ENCODE measurements at regions not wholly inside any gene's neighbourhood (a gene's known extent, or its start where the extent isn't known, plus 50 kb on each side); places are given as distances from the start of the nearest gene placed in this dataset.
"Not testable (repeated sequence)": the region's sequence is repeated elsewhere in the genome, so short reads cannot be mapped to it uniquely, and the experiment has no call there.

DNA sequence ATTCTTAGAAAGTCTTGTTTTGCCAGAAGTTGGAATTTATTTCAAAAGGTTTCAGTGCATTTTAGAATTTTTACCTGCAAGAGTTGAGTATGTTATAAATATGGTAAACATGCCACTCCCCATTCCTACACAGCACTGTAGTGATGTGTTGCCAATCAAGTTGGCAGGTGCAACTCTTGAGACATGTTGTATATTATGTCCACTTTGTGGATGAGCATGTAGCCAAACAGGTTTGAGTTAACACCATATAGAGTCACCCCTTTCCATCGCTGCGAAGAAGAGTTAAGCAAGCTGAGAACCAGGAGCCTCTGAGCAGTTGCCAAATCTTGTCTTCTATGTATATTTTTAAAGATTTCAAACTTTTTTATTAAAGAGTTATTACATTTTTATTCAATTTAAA lies 359.8 kb downstream of the LMO7 start:
- no peak overlapping the region for H3K4me3 Mint-ChIP-seq
- DNase-seq (ENCODE audit: low spot score in 2 of 2), result no peak
- ATAC-seq (ENCODE audit: low read depth), result no peak
- H3K27me3 Mint-ChIP-seq, result no peaks in the 10 kb centered on the region
- H3K36me3 Mint-ChIP-seq, result no peaks in the 10 kb centered on the region
- H3K4me1 Mint-ChIP-seq, result no peaks in the 10 kb centered on the region
- H3K9me3 Mint-ChIP-seq, result no peaks in the 10 kb centered on the region
- no peak overlapping the region for H3K27ac Mint-ChIP-seq

DNA sequence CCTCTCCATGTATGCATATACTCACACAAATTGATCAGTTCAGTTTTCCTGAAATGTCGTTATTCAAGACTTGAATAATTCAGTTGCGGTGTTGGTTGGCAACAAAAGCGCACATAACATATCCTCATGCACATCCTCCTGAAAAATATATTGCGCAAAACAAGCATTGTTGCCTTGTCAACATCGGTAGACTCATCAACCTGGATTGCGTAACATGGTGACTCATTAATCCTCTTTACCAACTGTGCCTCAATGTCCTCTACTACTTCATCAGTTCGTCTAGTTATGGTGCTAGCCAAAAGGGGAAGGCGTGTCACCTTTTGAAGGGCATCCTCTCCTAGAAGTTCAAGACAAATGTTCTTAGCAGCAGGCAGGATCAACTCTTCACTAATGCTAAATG lies 357.7 kb downstream of the LMO7 start:
- Mint-ChIP-seq H3K27ac (no peak overlapping the region), H3K9me3 (peaks cover 9% of the 10 kb centered on the region), H3K27me3 (no peaks in the 10 kb centered on the region), H3K4me3 (no peak overlapping the region), H3K4me1 (no peaks in the 10 kb centered on the region), H3K36me3 (no peaks in the 10 kb centered on the region)
- DNase-seq (ENCODE audit: low spot score in 2 of 2), result no peak
- no peak for ATAC-seq (ENCODE audit: low read depth)

DNA sequence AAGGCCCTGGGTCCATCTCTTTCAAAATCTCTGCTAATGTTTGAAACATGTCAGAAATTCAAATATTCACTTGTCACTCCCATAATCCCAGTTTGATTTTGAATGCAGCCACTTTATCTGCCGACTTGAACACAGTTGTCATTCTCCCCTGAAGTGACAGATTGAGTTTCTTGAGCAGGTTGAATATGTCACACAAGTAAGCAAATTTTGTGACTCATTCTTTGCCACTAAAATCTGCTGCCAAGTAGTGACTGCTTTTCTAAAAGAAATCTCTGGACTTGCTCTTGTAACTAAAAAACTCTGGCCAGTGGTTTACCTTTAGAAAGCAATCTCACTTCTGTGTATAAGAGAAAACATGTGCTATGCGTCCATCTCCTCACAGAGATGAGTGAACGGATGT lies 357.1 kb downstream of the LMO7 start:
- Mint-ChIP-seq H3K4me3 (no peak overlapping the region), H3K4me1 (no peaks in the 10 kb centered on the region), H3K27ac (no peak overlapping the region), H3K9me3 (peaks cover 9% of the 10 kb centered on the region), H3K36me3 (no peaks in the 10 kb centered on the region), H3K27me3 (no peaks in the 10 kb centered on the region)
- ATAC-seq (ENCODE audit: low read depth) (no peak), DNase-seq (ENCODE audit: low spot score in 2 of 2) (no peak)

DNA sequence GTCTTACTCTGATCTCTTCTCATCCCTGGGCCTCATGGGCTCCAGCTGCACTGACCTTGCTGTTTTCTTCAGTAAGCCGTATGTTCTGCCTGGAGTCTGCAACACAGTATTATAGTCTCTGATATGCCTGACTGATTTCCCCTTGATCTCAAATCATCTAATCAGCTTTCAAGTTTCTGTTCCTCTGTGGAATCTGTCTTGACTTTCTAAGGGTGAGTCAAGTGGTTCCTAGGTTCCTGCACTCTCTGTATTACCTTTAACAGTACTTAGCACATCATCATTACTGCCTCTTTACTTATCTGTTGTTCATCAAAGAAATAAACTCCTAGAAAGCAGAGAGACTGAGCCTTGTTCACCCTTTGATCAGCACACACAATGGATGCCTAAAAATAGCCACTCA lies 350.7 kb downstream of the LMO7 start:
- ATAC-seq (ENCODE audit: low read depth) (peak; percentile 83), DNase-seq (ENCODE audit: low spot score in 2 of 2) (no peak)
- H3K27ac Mint-ChIP-seq, result no peak overlapping the region
- no peaks in the 10 kb centered on the region for H3K36me3 Mint-ChIP-seq
- no peak overlapping the region for H3K4me3 Mint-ChIP-seq
- peaks cover 4% of the 10 kb centered on the region for H3K4me1 Mint-ChIP-seq
- H3K9me3 Mint-ChIP-seq, result peaks cover 9% of the 10 kb centered on the region
- no peaks in the 10 kb centered on the region for H3K27me3 Mint-ChIP-seq

DNA sequence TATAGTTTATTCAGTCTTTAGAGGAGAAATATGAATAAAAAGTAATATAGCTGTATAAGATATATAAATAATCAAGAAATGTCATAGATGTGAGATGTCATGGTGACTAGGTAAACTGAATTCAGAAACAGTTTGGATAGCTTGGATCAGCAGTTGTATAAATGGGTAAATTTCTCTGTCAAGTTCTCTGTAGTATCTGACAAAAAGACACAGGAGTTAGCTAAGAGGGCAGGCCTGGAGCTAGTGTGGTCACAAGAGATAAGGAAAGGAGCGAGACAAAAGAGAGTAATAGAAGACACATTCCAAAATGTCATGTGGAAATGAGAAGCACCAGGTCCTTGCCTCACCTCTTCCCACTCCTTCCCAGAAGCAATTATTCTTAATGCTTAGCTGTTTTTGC lies 349.0 kb downstream of the LMO7 start:
- peaks cover 7% of the 10 kb centered on the region for H3K9me3 Mint-ChIP-seq
- H3K27ac Mint-ChIP-seq, result no peak overlapping the region
- no peak for DNase-seq (ENCODE audit: low spot score in 2 of 2)
- no peaks in the 10 kb centered on the region for H3K27me3 Mint-ChIP-seq
- no peaks in the 10 kb centered on the region for H3K36me3 Mint-ChIP-seq
- H3K4me1 Mint-ChIP-seq, result peaks cover 4% of the 10 kb centered on the region
- H3K4me3 Mint-ChIP-seq, result no peak overlapping the region
- no peak for ATAC-seq (ENCODE audit: low read depth)

DNA sequence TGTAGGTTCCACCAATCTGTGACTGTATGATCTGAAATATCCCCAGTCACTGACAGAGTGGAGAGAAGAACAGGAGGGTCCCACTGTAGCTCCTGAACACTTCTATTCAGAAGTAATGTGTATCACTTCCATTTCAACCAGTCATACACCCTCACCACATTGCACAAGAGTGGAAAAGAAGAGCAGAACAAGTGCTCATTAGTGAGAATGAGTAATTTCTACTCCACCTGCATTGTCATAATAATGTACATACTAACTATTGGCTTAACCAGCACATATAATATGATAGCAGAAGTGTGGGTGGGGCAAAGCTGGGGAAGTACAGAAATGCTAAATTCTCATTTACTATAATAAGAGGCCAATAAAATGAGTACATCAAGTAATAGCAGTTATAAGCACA lies 342.7 kb downstream of the LMO7 start:
- Mint-ChIP-seq H3K9me3 (no peaks in the 10 kb centered on the region), H3K27me3 (no peaks in the 10 kb centered on the region), H3K27ac (no peak overlapping the region), H3K4me3 (no peak overlapping the region), H3K4me1 (no peaks in the 10 kb centered on the region), H3K36me3 (no peaks in the 10 kb centered on the region)
- DNase-seq (ENCODE audit: low spot score in 2 of 2) (no peak), ATAC-seq (ENCODE audit: low read depth) (no peak)

DNA sequence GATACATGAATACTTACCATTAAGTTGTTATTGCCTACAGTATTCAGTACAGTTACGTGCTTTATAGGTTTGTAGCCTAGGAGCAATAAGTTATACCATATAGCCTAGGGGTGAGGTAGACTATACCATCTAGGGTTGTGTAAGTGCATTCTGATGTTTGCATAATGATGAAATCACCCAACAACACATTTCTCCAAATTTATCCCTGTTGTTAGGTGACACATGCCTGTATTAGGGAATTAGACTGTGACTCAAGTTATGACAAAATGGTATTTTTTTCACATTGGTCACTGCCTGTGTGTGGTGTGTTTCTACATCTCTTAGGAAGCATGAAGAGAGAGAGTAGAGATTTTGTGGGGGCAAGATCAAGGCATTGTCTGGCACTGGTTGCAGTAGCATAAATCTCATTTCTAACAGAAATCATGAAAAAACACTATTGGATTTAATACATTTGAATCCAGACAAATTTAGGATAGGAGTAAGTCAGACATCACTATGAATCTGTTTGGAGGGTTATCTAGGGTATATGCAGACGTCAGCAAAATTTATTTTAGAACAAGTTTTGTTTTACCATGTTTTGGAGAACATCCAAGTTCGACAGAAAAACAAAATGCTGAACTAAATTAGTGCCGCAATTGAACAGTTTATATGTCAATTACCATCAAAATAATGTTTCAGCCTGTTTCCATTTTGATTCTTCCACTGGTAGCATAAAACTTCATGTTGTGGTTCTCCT lies 332.1 kb downstream of the LMO7 start:
- no peak for ATAC-seq (ENCODE audit: low read depth)
- H3K27ac Mint-ChIP-seq, result no peak overlapping the region
- H3K4me1 Mint-ChIP-seq, result no peaks in the 10 kb centered on the region
- H3K9me3 Mint-ChIP-seq, result no peaks in the 10 kb centered on the region
- no peak overlapping the region for H3K4me3 Mint-ChIP-seq
- H3K36me3 Mint-ChIP-seq, result no peaks in the 10 kb centered on the region
- DNase-seq (ENCODE audit: low spot score in 2 of 2), result no peak
- H3K27me3 Mint-ChIP-seq, result peaks cover 5% of the 10 kb centered on the region

DNA sequence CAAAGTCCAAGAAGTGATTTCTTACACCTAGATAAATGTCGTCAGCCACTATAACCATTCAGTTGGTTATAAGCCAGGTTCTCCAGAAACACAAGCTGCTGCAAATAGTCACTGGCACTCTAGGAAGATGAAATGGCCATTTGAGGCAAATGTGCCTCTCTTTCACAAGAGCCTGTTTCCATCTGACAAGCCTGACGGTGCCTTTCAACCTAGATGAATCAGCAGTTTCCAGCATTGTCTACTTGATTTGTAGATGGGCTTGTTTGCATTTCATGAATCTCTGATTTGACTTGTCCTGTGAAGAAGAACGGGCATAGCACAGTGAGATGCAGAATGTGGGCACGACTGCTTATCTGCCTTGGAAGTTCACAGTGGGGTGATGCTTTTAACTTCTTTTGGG lies 327.2 kb downstream of the LMO7 start:
- no peak overlapping the region for H3K27ac Mint-ChIP-seq
- ATAC-seq (ENCODE audit: low read depth), result no peak

DNA sequence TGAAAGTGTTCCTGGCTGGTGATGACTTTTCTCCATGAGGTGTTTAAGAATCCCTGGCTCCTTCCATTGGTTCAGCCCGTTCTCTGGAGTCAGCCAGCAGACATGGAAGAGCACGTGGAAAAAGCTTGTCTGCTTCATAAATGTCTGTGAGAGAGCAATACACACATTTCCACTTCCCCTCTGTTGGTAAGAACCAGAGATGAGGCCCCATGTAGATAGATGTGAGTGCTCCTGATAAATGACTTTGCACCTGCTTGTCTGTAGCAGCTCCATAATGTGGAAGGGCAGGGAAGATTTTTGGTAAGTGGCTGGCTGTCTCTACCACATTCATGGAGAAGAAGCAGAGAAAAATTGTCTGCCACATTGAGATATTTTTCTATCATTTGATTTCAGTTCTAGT lies 325.8 kb downstream of the LMO7 start:
- Mint-ChIP-seq H3K27me3 (peaks cover 5% of the 10 kb centered on the region), H3K9me3 (no peaks in the 10 kb centered on the region), H3K4me3 (no peak overlapping the region), H3K36me3 (no peaks in the 10 kb centered on the region), H3K27ac (no peak overlapping the region), H3K4me1 (no peaks in the 10 kb centered on the region)
- DNase-seq (ENCODE audit: low spot score in 2 of 2) (no peak), ATAC-seq (ENCODE audit: low read depth) (no peak)

More for the DNA sequence above, 327.2 kb downstream of the LMO7 start:
- H3K4me3 Mint-ChIP-seq, result no peak overlapping the region
- no peak for DNase-seq (ENCODE audit: low spot score in 2 of 2)
- H3K27me3 Mint-ChIP-seq, result peaks cover 5% of the 10 kb centered on the region
- H3K9me3 Mint-ChIP-seq, result no peaks in the 10 kb centered on the region
- no peaks in the 10 kb centered on the region for H3K36me3 Mint-ChIP-seq
- no peaks in the 10 kb centered on the region for H3K4me1 Mint-ChIP-seq

DNA sequence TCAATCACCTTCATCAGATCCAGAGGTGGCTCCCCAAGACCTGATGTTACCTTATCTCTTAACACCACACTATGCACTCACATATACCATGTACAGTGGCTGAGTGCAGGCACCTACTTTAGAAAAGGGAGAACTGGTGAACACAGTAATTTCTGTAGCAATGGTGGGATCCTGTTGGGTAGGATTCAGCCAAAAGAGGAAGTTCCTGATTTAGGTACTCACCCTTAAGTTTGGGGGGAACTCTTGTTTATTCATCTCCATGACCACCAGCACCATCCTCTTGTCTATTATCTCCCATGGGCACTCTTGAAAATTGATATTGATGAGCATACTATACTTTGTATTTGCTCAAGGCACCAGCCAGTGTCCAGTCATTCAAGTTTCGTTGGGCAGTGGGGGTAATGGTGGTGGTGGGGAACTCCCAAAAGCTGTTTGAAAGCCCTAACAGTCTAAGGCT lies 324.4 kb downstream of the LMO7 start:
- no peaks in the 10 kb centered on the region for H3K9me3 Mint-ChIP-seq
- no peak for ATAC-seq (ENCODE audit: low read depth)
- no peak overlapping the region for H3K27ac Mint-ChIP-seq
- peaks cover 3% of the 10 kb centered on the region for H3K27me3 Mint-ChIP-seq
- H3K36me3 Mint-ChIP-seq, result no peaks in the 10 kb centered on the region
- no peak for DNase-seq (ENCODE audit: low spot score in 2 of 2)
- no peaks in the 10 kb centered on the region for H3K4me1 Mint-ChIP-seq
- no peak overlapping the region for H3K4me3 Mint-ChIP-seq

DNA sequence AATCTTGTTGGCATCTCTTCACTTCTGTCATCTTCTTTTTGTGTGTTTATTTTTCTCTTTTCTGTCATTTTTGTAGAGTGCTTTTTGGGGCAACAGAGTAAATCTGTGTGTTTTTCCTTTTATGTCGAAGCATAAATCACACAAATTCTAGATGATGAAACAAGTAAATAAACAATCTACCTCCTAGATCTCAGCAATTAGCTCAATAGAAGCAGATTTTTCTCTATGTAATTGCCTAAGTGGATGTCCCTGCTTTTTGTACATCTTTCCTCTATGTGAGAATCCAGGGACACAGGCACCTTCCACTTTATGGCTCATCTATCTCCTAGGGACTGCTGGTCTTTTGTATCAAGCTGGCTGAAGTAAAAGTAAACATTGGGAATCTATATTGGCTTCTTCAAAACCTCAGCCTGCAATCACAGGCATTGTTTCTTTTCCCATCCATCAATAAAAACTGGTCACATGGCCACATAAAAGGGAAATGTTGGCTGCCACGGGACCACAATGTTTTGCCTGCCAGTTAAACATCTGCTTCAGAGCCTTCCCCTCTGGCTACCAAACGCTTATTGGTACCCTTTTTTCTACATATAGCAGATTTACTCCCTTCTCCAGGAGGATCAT lies 323.8 kb downstream of the LMO7 start:
- Mint-ChIP-seq H3K27me3 (peaks cover 3% of the 10 kb centered on the region), H3K4me1 (no peaks in the 10 kb centered on the region), H3K4me3 (no peak overlapping the region), H3K9me3 (no peaks in the 10 kb centered on the region), H3K36me3 (no peaks in the 10 kb centered on the region), H3K27ac (no peak overlapping the region)
- no peak for DNase-seq (ENCODE audit: low spot score in 2 of 2)
- no peak for ATAC-seq (ENCODE audit: low read depth)

DNA sequence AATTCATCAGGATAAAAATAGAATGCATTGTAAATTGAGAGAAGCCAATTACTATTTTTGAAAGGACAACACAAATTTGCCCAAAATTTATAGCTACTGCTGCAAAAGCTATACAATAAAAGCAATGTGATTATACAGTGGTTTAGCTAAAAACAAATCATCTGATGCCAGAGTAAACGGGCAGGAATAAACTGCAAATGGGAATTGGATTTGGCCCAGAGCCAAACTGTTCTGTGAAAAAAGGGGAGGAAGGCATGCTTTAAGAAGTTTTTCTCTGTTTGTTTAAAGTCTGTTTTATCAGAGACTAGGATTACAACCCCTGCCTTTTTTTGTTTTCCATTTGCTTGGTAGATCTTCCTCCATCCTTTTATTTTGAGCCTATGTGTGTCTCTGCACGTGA lies 317.5 kb downstream of the LMO7 start:
- ATAC-seq (ENCODE audit: low read depth); H3K27me3 Mint-ChIP-seq; H3K4me1 Mint-ChIP-seq; H3K4me3 Mint-ChIP-seq; DNase-seq (ENCODE audit: low spot score in 2 of 2); H3K9me3 Mint-ChIP-seq; H3K27ac Mint-ChIP-seq; H3K36me3 Mint-ChIP-seq: not testable (repeated sequence)

DNA sequence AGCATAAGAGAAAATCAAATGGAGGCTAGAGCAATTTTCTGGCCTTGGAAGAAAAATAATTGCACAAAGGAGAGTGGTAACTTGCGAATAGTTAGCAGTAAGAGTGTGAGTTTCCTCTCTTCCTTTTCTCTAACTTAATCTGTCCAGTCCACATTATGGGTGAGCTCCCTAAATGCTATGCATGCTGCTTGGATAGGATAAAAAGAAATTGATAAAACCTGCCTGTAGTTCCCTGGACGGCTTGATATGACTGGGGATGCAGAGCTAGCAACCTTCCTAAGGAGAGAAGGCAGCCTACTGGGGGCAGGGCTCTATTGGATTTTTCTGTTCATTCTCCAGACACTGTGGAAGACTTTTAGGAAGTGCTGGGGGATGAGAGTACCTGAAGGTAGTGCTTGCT lies 311.3 kb downstream of the LMO7 start:
- H3K9me3 Mint-ChIP-seq, result peaks cover 2% of the 10 kb centered on the region
- no peak for DNase-seq (ENCODE audit: low spot score in 2 of 2)
- H3K36me3 Mint-ChIP-seq, result no peaks in the 10 kb centered on the region
- H3K27me3 Mint-ChIP-seq, result no peaks in the 10 kb centered on the region
- no peaks in the 10 kb centered on the region for H3K4me1 Mint-ChIP-seq
- no peak overlapping the region for H3K4me3 Mint-ChIP-seq
- ATAC-seq (ENCODE audit: low read depth), result no peak
- no peak overlapping the region for H3K27ac Mint-ChIP-seq

DNA sequence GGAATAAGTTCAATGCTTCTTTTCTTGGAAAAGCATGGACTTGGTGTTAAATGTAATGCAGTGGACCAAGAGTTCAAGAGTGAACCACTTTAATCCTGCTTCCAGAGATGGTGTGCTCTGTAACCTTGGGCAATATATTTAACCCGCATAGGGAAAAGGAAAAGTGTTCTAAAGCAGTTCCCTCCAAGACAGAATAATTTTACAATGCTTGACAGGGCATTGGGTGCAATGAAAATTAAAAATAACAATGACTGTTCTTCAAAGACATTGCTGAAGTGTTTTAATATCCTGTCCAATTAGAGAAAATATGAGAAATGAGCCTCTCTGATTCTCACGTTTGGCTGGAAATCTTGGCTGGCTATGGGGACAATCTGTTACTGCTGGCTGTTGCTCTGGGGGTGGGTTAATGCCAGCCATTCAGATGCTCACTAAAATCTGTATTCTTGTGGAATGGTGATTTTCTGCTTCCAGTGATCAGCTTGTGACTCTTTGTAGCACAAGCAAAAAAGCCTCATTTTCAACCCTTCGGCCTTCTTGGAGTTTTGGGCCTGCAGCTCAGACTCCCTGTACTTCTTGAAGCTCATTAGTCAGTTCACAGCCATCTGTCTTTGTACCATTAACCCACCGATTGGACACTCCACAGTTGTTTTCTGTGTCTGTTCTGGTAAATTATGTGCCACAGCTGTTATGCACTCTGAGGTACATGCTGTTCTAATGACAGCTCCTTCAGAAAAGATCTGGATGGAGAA lies 310.6 kb downstream of the LMO7 start:
- Mint-ChIP-seq H3K9me3 (peaks cover 2% of the 10 kb centered on the region), H3K27ac (no peak overlapping the region), H3K36me3 (no peaks in the 10 kb centered on the region), H3K4me3 (no peak overlapping the region), H3K4me1 (no peaks in the 10 kb centered on the region), H3K27me3 (no peaks in the 10 kb centered on the region)
- ATAC-seq (ENCODE audit: low read depth), result no peak
- DNase-seq (ENCODE audit: low spot score in 2 of 2), result no peak

Data from memory B cell (primary cell).